ENCODE measurements at regions not wholly inside any gene's neighbourhood (a gene's known extent, or its start where the extent isn't known, plus 50 kb on each side); places are given as distances from the start of the nearest gene placed in this dataset.

- peak; percentile 18 to 65 (median 52) for TF ChIP-seq POLR2AphosphoS5 (IDR thresholded peaks at IDR 0.05)
- no peak for TF ChIP-seq CTCF (IDR thresholded peaks at IDR 0.05)
- TF ChIP-seq POLR2A (IDR thresholded peaks at IDR 0.05), result no peak
- peak in 1 of 4 donors; percentile 19 for TF ChIP-seq EP300 (IDR thresholded peaks at IDR 0.05)
- no peak overlapping the region for H3K4me3 ChIP-seq
- intact Hi-C loops (cut with DNase I), result no loop called here
Measured at GRCh38 chr6:19180348-19181072, 656.7 kb upstream of the ID4 start.

GRCh38 chr6:19181211-19181610 lies 656.0 kb upstream of the ID4 start:
- no peak for TF ChIP-seq POLR2AphosphoS5 (IDR thresholded peaks at IDR 0.05)
- TF ChIP-seq POLR2A (IDR thresholded peaks at IDR 0.05), result no peak
- TF ChIP-seq CTCF (IDR thresholded peaks at IDR 0.05), result no peak
- no peak for TF ChIP-seq EP300 (IDR thresholded peaks at IDR 0.05)
- peak overlapping the region in 2 of 4 donors; percentile 43 to 58 for H3K27ac ChIP-seq
- WGBS, 2 donors, result 12 to 57% methylated on average over 1 of the region's 1 CpG
- peaks cover 0 to 4% (median 0%) of the 10 kb centered on the region in 4 donors for H3K9me3 ChIP-seq
- peaks cover 0 to 11% (median 6%) of the 10 kb centered on the region in 4 donors for H3K4me1 ChIP-seq
- no peak overlapping the region for H3K4me3 ChIP-seq
- no peaks in the 10 kb centered on the region for H3K36me3 ChIP-seq
- no peak for DNase-seq
- intact Hi-C loops (cut with DNase I), result no loop called here
- H3K27me3 ChIP-seq, result no peaks in the 10 kb centered on the region

More at GRCh38 chr6:19180348-19181072, 656.7 kb upstream of the ID4 start:
- Histone ChIP-seq H3K27ac (peak overlapping the region in 2 of 4 donors; percentile 43 to 58), H3K4me1 (peaks cover 0 to 11% (median 6%) of the 10 kb centered on the region in 4 donors), H3K36me3 (no peaks in the 10 kb centered on the region), H3K27me3 (no peaks in the 10 kb centered on the region), H3K9me3 (peaks cover 0 to 4% (median 0%) of the 10 kb centered on the region in 4 donors)
- WGBS, 2 donors, result 34 to 65% methylated on average over 13 of the region's 13 CpGs
- peak; percentile 89 for DNase-seq

- intact Hi-C loops (cut with DNase I), result no loop called here
- WGBS, 2 donors, result 37 to 39% methylated on average over 2 of the region's 2 CpGs
- DNase-seq, result no peak
- H3K36me3 ChIP-seq, result no peaks in the 10 kb centered on the region
- no peaks in the 10 kb centered on the region for H3K27me3 ChIP-seq
- no peak overlapping the region for H3K27ac ChIP-seq
- no peak overlapping the region for H3K4me3 ChIP-seq
- TF ChIP-seq CTCF (IDR thresholded peaks at IDR 0.05) (no peak), EP300 (IDR thresholded peaks at IDR 0.05) (no peak), POLR2AphosphoS5 (IDR thresholded peaks at IDR 0.05) (no peak), POLR2A (IDR thresholded peaks at IDR 0.05) (no peak)
- no peaks in the 10 kb centered on the region for H3K4me1 ChIP-seq
- H3K9me3 ChIP-seq, result no peaks in the 10 kb centered on the region
Measured at GRCh38 chr6:19193624-19194023, 643.5 kb upstream of the ID4 start.

GRCh38 chr6:19204445-19204844 lies 632.7 kb upstream of the ID4 start:
- intact Hi-C loops (cut with DNase I), result no loop called here
- no peak for DNase-seq
- no peaks in the 10 kb centered on the region for H3K9me3 ChIP-seq
- no peak overlapping the region for H3K27ac ChIP-seq
- no peak overlapping the region for H3K4me3 ChIP-seq
- no peaks in the 10 kb centered on the region for H3K27me3 ChIP-seq
- TF ChIP-seq CTCF (IDR thresholded peaks at IDR 0.05), result no peak
- no peaks in the 10 kb centered on the region for H3K36me3 ChIP-seq
- no peaks in the 10 kb centered on the region for H3K4me1 ChIP-seq

- H3K27ac ChIP-seq, result no peak overlapping the region
- 81 to 84% methylated on average over 5 of the region's 5 CpGs for WGBS, 2 donors
- no peak for TF ChIP-seq POLR2AphosphoS5 (IDR thresholded peaks at IDR 0.05)
- TF ChIP-seq POLR2A (IDR thresholded peaks at IDR 0.05), result no peak
- TF ChIP-seq CTCF (IDR thresholded peaks at IDR 0.05), result no peak
- no peak for TF ChIP-seq EP300 (IDR thresholded peaks at IDR 0.05)
- no peaks in the 10 kb centered on the region for H3K9me3 ChIP-seq
- no peaks in the 10 kb centered on the region for H3K27me3 ChIP-seq
- intact Hi-C loops (cut with DNase I), result no loop called here
- H3K4me1 ChIP-seq, result no peaks in the 10 kb centered on the region
- H3K4me3 ChIP-seq, result no peak overlapping the region
- DNase-seq, result no peak
- no peaks in the 10 kb centered on the region for H3K36me3 ChIP-seq
Measured at GRCh38 chr6:19205076-19205475, 632.1 kb upstream of the ID4 start.

All from sigmoid colon (tissue), 6 donors.